Medulla oblongata (tissue), 1 donor: ENCODE measurements at regions not wholly inside any gene's neighbourhood (a gene's known extent, or its start where the extent isn't known, plus 50 kb on each side); places are given as distances from the start of the nearest gene placed in this dataset.
A peak's percentile ranks its signal among the peaks of the same experiment; 100 is the strongest.
"Not testable (repeated sequence)": the region's sequence is repeated elsewhere in the genome, so short reads cannot be mapped to it uniquely, and the experiment has no call there.

Source experiments
- DNase-seq: peaks from one replicate; pipeline ENCODE4 v3.0.0-alpha.2; 2015; ENCODE audit errors: extremely low spot score

DNA sequence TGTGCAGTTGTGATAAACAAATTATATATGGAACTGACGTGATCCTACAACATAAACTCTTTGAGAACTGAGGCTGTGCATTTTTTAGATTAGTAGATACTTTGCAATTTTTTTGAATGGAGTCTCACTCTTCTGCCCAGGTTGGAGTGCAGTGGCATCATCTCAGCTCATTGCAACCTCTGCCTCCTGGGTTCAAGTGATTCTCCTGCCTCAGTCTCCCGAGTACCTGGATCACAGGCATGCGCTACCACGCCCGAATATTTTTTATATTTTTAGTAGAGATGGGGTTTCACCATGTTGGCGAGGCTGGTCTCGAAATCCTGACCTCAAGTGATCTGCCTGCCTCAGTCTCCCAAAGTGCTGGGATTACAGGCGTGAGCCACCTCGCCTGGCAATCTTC is 145.9 kb downstream of the POTEH start:
- DNase-seq, result not testable (repeated sequence)

- DNase-seq, result not testable (repeated sequence)
These were observed 159.9 kb downstream of the POTEH start for GRCh38 chr22:15849772-15850171.

- DNase-seq, result not testable (repeated sequence)
These were observed 164.0 kb downstream of the POTEH start for GRCh38 chr22:15853716-15854373.

GRCh38 chr22:15854421-15854820 is 164.6 kb downstream of the POTEH start:
- peak; percentile 1 for DNase-seq

- DNase-seq, result not testable (repeated sequence)
These were observed 165.2 kb downstream of the POTEH start for GRCh38 chr22:15854978-15855377.

- DNase-seq, result not testable (repeated sequence)
These were observed 191.1 kb downstream of the POTEH start for GRCh38 chr22:15880926-15881325.

DNA sequence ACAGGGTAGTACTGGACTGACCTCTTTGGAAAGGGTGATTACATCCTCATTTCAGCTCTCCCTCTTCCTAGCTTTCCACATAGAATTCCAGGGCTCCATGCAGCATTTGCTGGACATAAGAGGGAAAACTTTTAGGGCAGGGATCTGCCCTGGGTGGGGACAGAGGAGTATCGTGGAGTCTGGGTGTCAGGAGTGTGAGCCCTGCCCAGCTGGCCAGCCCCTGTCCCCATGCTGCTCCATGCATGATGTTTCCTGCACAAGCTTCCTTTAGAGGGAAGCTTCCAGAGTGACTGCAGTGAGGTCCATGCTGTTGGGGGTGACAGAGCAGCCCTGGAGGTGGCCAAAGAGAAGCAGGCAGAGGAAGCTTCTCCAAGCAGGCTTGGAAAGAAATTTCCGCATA is 214.5 kb downstream of the POTEH start:
- DNase-seq, result not testable (repeated sequence)

DNA sequence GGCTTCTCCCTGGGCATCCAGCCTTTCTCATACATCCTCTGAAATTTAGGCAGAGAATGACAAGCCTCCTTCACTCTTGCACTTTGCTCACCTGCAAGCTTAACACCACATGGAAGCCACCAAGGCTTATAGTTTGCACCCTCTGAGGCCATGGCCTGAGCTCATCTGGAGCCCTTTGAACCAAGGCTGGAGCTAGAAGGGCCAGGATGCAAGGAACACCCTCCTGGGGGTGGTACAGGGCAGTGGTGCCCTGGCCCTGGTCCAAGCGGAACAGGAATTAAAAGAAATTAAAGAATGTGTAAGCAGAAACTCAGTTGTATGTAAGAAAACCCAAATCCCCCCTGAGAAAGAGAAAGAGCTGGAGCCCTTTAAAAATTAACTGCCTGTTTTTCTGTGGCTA is 221.9 kb downstream of the POTEH start:
- DNase-seq, result not testable (repeated sequence)

GRCh38 chr22:15919120-15919519 is 229.3 kb downstream of the POTEH start:
- DNase-seq, result not testable (repeated sequence)

DNA sequence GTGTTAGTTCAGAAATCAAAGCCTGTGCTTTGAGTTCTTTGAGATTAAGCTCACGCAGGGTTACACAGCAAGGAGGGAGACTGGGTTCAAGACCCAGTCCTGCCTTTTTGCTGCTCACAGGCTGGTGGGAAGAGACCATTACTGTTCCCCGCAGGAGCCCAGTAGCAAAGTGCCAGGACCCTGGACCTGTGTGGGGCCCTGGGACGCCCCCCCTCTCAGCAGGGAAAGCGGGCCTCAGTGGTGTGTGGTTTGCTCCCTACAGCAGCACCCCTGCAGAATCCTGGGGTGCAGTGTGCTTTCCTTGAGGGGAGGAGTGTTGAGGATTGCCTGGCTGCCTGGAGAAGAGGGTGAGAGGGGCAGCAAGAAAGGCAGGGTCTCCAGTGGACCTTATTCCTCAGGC is 231.1 kb downstream of the POTEH start:
- DNase-seq, result not testable (repeated sequence)

DNA sequence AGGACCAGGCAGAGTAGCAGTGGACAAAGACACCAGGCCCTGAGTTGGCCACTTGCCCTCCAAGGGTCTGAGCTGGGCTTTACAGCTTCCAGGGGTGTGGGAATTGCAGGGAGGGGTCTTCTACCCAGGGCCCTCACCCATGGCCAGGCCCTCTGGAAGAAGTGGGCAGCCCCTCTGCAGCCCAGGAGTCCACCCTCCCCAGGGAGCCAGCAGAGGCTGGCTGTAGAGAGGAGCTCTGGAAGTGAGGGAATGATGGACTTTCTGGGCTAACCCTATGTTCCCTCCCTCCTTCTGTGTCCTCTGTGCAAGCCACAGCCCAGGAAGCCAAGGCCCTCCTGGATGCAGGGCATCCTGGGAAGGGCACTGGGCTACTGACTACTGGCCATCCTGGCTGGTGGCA is 232.3 kb downstream of the POTEH start:
- not testable (repeated sequence) for DNase-seq

DNA sequence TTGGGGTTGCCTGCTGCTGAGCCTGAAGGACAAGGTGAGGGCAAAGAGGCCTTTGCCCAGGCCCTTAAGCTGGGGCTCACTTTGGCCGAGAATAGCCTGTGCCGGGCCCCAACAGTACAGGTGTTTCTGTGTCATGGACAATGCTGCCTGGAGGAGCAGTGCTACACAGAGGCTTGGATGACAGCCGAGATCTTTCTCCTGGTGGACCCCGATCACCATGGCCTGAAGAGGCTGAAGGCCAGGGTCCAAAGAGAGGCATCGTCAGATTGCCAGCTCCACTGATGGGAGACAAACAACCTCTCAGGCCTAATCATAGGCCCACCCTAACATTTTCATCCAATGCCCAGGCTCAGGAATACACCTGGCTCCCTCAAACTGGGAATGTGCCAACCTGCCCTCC is 232.8 kb downstream of the POTEH start:
- not testable (repeated sequence) for DNase-seq

DNA sequence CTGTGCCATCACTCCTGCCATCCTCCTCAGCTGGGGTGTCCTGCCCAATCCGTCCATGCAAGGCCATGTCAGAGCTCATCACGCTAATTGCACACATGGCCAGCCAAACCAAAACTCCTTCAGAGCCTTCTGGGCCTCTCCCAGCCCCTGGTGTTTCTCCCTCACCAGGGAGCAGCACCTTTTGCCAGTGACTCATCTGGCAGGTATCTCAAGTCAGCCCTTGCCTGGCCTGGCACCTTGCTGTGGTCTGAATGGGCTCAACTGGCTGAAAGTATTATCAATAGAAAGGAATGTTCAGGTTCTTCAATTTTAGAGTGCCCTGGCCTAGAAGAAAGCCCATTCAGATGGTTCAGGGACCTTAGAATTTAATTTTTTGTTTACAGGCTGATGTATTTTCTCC is 235.0 kb downstream of the POTEH start:
- not testable (repeated sequence) for DNase-seq

DNA sequence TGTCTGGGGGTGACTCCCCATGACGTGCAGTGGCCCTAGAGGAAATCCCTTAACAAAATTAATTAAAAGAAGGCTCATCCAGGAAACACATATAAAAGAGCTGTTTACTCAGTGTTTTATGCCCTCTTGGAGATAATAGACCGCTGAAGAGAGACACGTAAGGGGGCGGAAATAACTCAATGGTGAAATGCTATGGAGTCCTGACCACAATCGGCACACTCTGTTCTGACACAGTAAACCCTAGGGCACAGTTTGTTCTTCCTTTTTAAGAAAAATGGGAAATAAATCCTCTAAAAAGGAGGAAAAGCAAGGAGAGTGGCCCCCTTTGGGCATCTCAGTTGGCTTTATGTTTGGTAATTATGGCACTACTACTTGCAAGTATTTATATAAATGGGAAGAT is 237.3 kb downstream of the POTEH start:
- DNase-seq, result not testable (repeated sequence)
